ENCODE measurements at regions not wholly inside any gene's neighbourhood (a gene's known extent, or its start where the extent isn't known, plus 50 kb on each side); places are given as distances from the start of the nearest gene placed in this dataset.
"Not testable (repeated sequence)": the region's sequence is repeated elsewhere in the genome, so short reads cannot be mapped to it uniquely, and the experiment has no call there.

DNA sequence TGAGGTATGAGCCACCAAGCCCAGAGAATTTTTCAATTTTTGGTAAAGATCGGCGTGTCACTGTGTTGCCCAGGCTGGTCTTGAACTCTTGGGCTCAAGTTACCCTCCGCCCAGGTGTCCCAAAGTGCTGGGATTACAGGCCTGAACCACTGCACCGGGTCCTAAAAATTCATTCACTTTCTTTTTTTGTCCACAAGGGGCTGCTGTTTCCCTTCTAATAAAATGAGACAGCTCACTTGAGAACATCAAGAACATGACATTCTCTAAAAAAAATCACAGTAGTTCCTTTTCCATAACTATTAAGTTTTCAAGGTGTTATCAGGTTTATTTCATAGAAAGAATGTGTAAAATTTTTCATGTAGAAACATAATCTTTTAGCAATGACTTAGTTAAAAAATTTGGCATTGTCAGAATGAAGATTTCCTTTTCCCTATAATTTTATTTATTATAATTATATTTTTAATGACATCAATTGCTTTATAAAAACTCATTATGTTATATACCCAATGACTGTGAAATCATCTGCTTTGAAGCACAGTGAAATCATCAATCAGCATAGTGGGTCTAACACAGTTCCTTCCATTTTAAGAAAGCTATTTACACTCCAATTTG lies 1723.8 kb upstream of the DEFB115 start:
- not testable (repeated sequence) for DNase-seq (ENCODE audit: low spot score)

DNA sequence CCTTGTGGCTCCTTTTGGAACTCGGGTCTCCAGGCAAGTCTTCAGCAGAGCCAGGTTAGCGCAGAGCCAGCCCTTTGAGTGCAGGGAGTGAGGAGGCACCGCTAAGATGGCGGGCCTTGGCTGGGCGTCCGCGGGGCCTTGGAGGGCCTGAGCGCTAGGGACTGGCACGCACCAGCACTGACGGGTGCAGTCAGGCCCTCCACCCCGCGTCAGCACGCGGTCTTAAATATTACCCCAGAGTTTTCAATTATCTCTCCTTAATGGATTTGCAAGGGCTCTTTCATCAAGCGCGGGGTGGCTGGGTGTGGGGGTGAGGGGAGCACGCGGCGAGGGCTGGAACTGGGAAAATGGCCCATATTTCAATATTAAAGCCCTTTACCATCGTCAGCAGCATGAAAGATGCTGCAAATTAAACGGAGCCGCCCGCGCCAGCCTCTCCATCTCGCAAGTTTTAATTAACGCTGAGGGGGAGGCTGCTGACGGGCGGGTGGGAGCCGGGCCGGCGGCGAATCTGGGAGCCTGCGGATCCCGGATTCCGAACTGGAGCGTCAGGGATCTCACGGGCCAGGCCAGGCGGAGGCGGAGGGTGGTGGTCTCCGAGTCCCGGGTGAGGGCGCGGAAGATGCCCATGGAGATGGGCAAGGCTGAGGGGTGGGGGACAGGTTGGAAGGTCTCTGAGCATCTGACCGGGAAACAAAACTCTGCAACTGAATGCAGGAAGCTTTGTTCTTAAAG lies 1690.4 kb upstream of the DEFB115 start:
- not testable (repeated sequence) for DNase-seq (ENCODE audit: low spot score)

DNA sequence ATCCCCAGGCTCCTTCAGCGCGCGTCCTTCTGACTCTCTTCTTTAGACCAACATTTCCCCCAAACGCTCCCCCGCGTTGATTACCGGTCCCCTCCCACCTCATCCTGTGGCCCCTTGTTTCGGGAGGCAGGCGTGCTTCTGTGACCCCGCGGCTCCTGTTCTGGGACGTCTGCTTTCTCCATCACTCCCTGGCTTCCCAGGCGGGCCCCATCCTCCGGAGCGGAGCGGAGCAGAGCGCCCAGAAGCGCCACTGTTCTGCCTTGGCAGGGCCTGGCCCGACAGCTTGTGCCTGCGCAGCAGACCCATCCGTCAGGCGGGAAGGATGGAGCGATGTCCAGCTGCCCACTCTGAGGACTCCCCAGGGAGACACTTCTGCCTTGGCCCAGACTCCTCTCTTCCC lies 1689.8 kb upstream of the DEFB115 start:
- not testable (repeated sequence) for DNase-seq (ENCODE audit: low spot score)

DNA sequence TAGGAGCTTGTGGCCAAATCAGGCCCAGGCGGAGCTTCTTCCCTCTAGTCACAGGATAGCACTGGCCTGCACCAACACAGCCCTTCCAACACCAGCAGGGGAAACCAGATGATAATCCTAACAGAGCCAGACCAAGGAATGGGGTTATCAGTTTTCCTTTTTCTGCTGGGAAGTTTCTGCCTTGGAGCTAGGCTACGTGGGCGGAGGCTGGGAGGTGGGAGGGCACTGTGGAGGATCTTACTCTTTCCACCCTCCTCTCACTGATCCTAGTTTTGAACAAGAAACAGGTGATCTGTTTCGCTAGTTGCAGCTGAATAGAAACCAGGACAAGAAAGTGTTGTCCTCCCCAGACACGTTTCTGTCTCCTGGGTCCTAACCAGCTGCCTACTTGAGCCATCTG lies 1687.3 kb upstream of the DEFB115 start:
- DNase-seq (ENCODE audit: low spot score), result not testable (repeated sequence)

DNA sequence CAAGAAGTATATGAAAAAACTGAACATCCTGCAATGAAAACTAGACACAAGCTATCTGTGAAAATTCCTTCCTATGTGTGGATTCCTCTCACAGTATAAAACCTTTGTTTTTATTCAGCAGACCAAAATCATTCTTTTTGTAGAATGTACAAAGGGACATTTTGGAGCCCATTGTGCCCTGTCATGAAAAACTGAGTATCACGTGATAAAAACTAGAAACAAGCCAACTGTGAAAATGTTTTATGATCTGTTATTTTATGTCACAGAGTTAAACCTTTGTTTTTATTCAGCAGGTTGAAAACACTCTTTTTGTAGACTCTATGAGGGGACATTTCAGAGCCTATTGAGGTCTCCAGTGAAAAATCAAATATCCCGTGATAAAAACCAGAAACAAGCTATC lies 1667.9 kb upstream of the DEFB115 start:
- not testable (repeated sequence) for DNase-seq (ENCODE audit: low spot score)

DNA sequence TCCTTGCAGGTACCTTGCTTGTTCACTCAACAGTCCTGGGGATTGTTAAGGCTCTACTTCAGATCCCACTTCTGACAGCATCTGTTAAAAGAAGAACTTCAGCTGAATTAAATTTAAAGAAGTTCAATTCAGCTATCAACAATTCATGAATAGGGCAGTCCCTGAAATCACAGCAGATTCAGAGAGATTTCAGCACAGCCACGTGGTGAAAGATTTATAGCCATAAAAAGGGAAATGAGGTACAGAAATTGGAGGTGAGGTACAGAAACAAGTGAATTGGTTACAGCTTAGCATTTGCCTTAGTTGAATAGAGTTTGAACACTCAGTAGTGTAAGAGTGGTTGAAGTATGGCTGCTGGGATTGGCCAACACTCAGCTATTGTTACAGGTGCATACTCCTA lies 1653.3 kb upstream of the DEFB115 start:
- not testable (repeated sequence) for DNase-seq (ENCODE audit: low spot score)

DNA sequence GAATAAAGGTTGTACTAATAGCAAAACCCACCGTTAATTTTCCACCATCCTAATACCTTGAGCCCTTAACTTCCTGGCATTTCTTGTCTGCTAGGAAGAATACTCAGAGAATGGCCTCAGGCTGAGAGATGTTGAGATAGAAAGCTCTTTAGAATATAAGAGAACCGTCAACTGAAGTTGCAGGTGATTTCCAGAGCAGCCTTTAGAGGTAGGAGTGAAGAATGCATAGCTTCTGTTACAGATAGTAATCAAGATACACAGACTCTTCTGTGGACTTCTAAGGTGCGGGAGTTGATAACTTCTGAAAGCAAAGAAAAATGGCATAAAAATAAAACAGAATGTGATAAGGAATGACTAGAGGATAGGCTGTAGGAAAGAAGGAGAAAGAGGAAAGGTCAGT lies 1651.3 kb upstream of the DEFB115 start:
- DNase-seq (ENCODE audit: low spot score), result not testable (repeated sequence)

DNA sequence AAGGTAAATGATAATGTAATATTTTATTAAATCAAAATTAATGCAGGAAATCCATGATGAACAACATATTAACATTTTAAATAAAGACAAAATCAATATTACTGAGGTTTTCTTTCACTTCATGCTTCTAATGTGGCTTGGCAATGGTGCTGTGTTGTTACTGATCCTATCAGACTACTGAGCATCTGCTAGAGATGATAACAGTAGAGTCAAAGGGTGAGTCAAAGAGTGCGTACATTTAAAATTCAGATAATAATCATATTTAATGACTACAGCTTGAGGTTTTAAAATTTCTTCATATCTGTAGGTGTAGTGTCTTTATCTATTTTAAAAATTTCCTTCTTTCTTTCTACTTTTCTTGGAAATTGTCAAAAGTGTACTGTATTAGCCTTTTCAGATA lies 1628.1 kb upstream of the DEFB115 start:
- not testable (repeated sequence) for DNase-seq (ENCODE audit: low spot score)

Data from CD4-positive, alpha-beta T cell treated with Interleukin-15 for 4 hours (primary cell).